ENCODE measurements at regions not wholly inside any gene's neighbourhood (a gene's known extent, or its start where the extent isn't known, plus 50 kb on each side); places are given as distances from the start of the nearest gene placed in this dataset.

DNA sequence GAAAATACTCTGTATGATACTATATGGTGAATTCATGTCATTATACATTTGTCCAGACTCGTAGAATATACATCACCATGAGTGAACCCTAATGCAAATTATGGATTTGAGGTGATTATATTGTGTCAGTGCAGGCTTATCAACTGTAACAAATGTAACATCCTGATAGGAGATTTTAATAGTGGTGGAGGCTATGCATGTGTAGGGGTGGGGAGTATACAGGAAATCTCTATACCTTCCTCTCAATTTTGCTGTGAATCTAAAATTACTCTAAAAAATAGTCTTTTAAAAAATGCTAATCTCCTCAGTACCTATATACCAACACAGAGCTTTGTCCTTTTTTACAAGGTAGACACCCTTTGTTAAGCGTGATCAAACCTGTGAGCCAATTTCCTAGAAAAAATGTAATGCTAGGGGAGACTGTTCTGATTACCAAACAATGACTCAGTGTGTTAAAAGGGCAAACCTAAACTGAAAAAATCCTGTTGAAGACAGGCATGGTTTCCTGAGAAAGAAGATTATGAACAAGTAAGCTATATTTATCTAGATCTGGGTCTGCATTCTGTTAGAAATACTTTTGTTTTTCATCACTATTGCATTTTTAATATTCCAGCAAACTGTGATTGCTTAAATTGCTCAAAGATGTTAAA, 170.9 kb downstream of the DUSP6 start:
- no peak for DNase-seq

DNA sequence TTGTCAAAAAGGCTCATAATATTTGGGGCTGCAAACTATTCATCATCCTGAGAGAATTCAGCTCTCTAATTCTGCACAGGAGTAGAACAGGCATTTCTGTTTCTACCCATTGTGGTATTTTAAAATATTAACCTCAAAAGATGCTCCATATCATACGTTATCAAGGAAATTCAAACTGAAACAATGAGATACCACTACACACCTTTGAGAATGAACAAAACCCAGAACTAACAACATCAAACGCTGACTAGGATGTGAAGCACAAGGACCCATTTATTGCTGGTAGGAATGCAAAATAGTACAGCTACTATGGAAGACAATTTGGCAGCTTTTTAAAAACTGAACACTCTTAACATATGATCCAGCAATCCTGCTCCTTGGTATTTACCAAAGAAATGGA, 171.8 kb downstream of the DUSP6 start:
- no peak for DNase-seq

DNA sequence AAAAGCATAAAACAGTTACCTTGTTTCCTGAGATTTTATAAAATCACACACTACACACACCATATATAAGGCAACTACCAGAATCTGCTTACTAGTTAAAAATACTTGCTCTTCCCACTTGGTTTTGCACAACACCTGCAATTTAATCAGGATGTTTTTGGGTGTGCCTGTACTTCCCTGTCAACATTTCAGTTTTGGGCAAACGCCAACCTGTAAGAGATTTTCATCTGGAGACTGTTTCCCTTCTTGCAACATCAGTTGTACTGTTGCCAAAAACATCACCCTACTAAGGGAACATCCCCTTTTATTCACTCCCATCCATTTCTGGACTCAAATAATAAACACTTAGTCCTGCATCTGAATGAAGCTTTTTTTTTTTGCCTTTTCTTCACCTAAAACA, 172.3 kb downstream of the DUSP6 start:
- DNase-seq: no peak

DNA sequence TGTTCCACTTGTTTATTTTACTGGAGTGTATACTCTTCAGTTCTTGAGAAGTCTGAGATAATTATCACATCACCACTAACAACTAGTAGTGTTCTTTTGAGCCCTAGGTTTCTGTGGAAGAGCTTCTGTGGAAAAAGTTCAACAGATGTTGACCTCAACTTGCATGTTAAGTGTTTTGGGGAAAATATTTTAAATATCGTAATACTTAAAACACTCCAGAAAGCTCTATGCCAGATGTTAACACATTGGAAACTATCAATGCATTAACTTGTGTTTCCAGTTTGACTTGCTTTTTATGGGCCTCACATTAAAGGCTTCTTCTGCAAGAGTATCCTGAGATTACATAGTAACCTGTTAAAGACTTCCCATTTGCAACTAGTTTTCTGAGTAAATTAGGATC, 173.1 kb downstream of the DUSP6 start:
- no peak for DNase-seq

DNA sequence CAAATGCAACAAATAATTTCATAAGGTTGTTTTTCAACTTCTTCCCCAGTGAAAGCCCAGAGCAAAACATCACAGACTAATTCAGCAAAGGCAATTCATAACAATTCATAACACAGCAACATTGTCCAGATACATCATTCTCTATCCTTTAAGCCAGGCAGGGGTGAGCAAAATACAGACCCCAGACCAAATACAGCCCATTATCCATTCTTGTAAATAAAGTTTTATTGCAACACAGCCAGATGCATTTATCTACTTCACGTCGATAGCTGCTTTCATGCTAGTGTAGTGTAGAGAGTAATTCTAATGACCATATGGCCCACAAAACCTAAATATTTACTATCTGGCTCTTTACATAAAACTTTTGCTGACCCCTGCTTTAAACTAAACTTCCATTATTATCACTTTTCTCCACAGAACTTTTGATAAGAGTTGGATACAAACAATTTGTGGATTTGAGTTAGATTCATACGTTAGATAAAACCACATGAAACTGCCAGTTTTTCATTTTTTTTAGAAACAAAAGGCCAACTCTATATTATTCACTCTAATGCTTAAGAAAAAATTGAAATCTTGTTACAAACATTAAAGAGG, 174.4 kb downstream of the DUSP6 start:
- no peak for DNase-seq

DNA sequence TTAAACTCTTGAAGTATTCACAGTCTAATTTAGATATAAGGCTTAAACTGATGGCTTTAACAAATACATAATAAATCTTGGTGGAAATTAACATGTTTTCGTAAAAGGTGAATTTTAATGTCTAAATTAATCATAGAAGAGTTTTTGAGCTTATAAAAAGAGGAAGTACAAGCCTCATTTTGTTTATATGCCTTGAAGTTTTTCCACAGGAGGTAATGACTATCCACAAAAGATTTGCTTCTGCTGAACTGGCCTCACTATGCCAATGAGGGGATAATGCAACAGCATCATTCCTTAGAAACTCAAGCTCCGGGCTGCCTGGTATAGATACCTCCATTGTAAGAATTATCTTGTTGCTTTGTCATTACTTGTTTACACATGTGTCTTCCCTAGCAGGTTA, 175.6 kb downstream of the DUSP6 start:
- DNase-seq: no peak

DNA sequence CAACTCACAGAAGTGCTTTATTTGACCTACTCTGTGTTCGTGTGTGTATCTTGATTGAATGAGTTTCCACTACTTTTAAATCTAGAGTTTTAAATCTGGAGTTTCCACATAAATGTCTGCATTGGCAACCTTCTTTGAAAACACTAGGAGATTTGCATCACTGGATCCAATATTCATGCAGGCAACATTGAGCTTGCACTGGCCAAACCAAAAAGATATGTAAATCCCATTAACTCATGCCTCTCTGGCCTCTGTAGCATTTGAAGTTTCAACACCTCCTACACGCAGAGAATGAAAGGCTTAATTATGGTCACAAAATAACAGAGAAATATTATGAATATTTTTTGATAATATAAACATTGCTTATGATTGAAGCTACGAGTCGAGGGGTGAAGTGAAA, 178.6 kb downstream of the DUSP6 start:
- DNase-seq: no peak

DNA sequence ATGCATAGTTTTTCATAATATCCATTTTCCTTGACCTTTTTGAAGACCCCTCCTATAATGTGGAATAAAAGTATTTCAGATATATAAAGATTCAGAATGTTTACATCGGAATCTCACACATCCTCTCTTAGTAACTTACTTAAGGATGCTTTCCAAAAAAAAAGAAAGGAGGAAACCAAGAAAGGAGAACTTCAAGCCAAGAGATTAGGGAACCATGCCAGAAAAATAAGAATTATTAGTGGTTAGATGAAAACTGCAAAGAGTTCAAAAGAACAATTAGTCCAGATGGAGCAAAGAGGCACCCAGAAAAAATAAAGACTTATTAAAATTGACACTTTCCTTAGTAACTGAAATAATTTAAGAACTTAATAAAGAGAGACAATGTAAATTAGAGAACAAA, 179.2 kb downstream of the DUSP6 start:
- no peak for DNase-seq

DNA sequence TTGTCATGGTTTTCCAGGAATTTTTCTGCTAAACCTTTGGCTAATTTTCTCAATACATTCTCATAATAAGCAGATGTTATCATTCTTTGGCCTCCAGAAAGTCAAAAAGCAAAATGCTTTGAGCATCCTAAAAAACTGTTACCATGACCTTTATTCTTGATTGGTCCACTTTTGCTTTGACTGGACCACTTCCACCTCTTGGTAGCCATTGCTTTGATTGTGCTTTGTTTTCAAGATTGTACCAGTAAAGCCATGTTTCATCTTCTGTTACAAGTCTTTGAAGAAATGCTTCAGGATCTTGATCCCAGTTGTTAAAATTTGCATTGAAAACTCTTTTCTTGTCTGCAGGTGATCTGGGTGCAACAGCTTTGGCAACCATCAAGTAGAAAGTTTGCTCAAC, 180.1 kb downstream of the DUSP6 start:
- no peak for DNase-seq

DNA sequence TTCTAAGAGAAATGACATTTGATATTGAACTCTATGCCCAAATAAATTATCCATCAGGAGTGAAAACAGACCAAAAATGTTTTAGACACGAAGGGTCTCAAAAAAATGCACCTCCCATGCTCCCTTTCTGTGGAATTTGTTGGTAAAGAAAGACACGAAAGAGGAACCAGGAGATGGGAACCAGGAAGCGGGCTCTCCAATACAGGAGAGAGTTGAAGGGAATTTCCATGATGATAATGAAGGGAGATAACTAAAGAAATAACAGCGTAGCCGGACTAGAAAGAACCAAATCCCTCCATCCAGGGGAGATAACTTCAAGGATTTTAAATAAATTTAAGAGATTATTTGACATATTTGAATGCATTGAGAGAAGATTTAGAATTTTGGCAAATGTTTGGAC, 183.0 kb downstream of the DUSP6 start:
- no peak for DNase-seq

DNA sequence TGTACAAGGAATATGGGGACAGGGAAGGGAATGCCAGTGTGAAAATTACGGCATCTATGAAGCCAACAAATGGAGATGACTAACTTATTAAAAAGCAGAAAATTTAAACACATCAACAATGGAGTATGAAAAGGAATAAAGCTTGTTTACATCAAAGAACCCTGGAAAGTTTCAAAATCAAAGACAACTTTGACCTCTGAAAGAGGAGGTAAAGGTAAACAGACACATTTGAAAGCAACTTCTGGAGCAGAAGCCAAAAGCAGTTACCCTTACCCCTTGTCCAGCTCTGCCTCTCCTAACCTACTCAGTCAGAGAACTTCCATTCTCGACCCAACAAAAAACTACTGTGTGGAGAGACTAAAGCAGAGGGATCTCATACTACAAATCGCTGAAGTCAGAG, 184.3 kb downstream of the DUSP6 start:
- DNase-seq: no peak

DNA sequence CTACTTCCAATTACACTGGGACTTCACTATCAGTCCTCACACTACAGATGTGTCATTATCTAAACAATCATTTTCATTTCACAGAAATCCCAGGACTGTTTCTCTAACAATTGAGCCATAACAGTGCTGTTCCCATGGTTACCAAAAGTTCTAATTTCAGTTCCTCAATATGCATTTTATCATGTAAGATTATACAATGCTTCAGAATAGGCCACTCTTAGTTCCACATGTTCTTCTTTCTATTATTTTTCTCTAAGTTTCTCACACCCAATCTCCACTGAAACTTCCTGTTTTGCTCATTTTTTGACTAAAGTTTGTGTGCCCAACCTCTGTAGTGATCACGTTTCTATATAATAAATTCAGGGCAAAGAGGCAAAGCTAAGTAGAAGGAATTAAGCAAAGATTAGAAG, 185.8 kb downstream of the DUSP6 start:
- DNase-seq: no peak

DNA sequence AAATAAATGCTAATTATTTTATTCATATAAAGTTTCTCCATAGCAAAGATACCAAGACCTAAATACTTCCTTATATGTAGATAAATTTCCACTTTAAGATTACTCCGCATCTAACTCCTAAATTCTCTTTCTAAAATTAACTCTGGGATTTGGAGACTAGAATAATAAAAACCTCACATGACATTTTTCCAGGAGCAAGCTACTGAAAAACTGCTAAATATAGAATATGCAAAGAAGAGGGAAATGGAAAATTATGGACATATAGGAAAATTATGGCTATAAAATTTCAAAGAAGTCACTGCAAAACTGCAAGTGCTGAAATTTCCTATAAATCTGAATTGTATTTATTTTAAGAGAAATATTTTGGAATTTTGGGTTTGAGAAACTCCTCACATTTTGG, 186.2 kb downstream of the DUSP6 start:
- DNase-seq: no peak

DNA sequence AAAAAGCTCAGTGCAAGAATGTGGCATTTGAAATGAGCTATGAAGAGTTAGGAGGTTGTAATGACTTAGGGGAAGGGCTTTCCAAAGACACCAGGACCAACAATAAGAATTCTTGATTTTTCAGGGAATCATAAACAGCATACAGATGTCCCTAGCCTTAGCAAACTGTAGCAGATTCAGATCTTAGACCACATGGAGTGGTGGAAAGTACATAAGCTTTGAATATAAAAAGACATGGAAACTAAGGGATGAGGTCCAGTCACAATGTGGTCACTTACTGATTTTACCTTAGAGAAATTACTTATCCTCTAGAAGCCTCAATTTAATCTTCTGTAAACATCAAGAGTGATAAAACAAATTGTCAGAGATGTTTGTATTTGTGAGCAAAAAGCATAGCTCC, 186.6 kb downstream of the DUSP6 start:
- DNase-seq: no peak

DNA sequence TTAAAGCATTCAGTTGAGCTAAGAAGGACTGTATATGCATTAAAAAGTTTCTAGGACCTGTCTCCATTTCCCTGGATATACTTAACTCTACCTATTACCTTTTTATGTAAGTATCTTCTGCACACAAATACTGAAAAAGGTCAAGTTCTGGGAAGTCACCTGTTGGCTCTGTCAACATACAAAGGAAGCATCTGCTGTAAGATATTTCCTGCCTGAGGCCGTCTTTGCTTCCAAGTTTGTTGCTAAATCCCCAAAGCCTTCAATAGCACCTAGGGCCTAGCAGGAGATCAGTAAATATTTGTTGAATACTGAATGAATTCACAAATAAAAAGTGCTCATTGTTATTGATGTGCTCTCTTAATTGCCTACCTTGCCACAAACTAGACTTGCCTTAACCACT, 188.4 kb downstream of the DUSP6 start:
- DNase-seq: no peak

DNA sequence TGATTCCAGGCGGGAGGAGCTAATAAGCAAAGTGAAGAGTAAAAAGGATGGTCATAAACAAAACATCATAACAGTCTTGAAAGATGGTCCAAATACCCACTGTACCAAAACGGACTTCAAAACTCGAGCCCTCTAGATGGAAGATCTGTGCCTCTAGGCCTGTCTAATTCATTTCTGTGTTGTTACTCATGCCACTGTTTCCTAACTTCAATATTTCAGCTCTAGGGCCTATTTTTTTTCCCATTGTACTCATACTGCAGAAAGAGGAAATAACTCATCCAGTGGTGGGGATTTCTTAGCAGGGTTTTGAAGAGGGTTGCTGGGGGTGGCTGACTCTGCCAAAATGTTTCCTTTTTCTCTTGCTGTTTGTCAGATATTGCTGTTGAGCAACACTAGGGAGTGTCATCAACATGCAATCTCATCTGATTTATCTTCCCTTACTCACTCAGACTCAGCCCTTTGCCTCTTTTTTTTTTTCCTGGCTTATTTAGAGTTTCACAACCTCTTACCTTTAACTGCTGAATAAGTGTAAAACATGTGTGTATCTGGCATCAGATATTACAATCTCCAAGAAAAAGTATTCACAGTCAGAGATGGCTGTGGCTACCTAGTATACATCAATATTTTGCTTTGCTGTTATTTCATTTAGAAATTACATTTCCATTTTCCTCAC, 189.6 kb downstream of the DUSP6 start:
- DNase-seq: peak; percentile 78

DNA sequence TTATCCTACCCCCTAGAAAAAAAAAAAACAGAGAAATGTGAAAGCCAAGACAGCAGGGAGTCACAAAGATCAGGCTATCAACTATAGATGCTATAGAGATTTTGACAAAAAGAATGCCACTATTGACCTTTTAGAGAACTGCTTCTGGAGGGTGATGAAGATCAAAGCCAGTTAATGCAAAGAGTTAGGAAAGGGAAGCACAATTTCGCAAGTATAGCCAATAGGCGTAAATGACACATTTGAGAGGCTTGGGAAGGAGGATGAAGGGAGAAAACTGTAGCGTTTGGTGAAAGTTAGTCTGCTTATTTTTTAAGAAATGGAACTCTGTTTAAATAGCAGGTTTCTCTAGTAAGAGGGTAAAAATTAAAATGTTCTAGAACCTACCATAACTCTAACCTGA, 190.7 kb downstream of the DUSP6 start:
- DNase-seq: no peak

DNA sequence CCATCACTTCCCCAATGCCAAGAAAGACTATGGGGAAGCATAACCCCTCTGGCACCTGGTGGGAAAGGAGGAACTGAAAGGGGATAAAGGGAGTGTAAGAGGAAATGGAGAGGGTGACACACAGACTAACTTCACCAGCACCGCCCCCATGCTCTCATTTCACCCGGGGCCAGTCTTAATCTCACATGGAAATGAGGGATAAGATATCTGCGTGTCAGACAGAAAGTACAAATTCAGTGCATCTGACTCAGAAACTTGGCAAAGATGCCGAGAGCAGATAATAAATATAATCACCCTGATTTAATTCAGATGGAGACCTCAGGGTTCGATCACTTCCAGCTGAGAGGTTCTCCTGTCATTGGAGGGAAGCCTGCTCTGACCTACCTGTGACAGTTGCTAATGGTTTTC, 191.6 kb downstream of the DUSP6 start:
- DNase-seq: peak; percentile 79

DNA sequence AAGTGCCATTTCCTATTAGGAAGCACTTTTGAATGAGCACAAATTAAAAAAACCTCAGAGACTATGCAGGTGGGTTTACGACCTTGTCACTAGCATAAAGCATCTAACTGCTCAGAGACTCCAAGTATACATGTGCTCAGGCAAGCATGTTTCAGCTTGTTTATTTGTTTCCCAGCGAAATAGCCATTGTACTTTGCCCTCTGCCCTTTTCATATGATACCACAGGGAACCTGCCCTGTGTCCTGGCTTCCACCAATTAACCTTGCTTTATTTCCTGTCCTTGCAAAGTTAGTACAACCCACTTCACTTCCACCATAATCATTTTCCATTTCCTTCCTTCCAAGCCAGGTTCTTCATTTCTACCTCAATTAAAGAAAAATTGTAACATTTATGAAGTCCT, 194.9 kb downstream of the DUSP6 start:
- no peak for DNase-seq

DNA sequence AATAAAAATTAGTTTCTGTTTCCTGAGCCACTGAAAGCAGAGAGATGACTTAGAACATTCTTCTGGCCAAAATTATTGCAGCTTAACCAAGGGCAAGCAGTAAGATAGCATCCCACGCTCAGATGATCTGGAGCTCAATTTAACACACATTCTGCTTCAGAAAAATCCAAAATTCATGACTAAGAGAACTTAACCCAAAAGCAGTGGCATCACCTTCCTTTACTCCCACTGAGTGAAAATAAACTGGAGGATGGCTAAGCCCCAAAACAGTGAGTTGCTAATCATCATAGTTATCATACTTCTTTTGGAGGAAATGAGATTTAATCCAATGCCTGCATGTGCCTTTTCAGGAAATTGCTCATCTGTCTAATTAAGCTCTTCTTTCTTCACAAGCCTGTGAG, 195.4 kb downstream of the DUSP6 start:
- DNase-seq: no peak

DNA sequence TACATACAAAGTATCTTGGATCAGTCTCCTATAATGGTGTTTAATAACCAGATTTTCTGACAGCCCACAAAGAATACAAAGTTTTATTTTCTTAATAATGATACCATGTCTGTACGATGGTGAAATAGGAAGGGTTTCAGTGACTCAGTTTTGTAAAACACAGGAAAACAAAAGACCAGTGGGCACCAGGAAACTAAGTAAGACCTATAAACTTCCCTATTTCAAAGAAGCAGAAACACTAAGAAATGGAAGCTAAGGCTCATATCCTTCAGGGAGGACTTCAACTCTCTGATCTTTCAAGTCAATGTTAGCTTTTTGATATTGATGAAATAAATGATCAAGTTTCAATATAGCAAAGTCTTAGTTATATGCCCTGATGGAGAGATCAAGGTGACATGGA, 196.0 kb downstream of the DUSP6 start:
- DNase-seq: no peak

DNA sequence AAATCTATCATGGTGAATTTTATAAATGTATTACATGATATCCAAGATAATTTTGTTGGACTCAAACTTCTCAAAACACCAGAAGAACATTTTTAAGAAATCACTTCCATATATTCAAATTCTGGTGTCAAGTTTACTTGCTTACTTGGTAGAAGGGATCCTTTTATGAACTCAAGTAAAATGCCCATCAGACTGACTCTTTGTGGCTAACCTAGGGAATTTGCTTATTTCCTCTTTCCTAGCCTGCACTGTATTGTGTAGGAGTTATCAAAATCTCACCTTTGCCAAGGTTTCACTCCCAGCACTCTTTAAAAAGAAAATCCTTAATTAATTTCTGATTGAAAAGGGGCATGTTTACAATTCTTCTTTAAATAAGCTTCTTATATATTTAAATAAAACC, 196.5 kb downstream of the DUSP6 start:
- no peak for DNase-seq

DNA sequence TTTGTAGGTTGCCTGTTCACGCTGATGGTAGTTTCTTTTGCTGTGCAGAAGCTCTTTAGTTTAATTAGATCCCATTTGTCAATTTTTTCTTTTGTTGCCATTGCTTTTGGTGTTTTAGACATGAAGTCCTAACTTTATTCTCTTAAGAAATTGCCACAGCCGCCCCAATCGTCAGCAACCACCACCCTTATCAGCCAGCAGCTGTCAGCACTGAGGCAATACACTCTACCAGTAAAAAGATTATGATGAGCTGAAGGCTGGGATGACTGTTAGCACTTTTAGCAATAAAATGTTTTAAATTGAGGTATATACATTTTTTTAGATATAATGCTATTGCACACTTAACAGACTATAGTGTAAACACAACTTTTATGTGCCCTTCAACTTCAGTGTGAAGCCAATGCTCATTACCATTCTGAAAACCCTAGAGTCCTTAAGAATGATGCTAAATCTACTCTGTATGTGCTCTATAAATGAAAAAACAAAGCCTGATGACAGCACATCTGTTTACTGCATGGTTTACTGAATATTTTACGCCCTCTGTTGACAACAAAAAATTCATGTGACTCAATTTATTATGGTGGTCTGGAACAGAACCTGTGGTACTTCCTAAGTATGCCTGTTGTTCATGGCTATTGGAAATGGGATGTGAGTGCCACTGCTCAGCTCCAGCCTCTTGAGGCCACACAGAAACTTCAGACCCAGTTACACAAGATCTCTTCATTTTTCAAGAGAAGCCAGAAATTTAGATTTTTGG, 197.4 kb downstream of the DUSP6 start:
- DNase-seq: no peak

DNA sequence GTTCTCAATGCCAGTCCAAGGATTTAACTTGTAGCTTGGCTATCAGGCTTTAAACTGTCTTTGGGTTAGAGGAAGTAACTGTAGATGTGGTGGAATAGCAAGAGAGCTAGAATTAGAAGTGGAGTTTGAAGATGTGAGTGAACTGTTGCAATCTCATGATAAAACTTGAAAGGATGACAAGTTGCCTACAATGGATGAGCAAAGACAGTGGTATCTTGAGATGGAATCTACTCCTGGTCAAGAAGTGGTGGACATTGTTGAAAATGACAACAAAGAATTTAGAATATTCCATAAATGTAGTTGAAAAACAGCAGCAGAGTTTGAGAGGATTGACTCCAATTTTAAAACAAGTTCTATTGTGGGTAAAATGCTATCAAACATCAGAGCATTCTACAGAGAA, 199.0 kb downstream of the DUSP6 start:
- no peak for DNase-seq

Data from CD4-positive, alpha-beta T cell treated with Interleukin-15 for 1 hour (primary cell).